Testis (tissue), 2 donors: ENCODE measurements at regions not wholly inside any gene's neighbourhood (a gene's known extent, or its start where the extent isn't known, plus 50 kb on each side); places are given as distances from the start of the nearest gene placed in this dataset.
"Not testable (repeated sequence)": the region's sequence is repeated elsewhere in the genome, so short reads cannot be mapped to it uniquely, and the experiment has no call there.

Experiments
- DNase-seq: peaks from one replicate; pipeline ENCODE4 v3.0.0-alpha.2; 2019
- H3K27ac ChIP-seq, 2 donors: fragments of 200-600 bp; sonication (generic); one replicate each; pipeline ENCODE4 v1.5.1; 2019
- H3K27me3 ChIP-seq: fragments of 200-600 bp; sonication (generic); one replicate; pipeline ENCODE4 v1.5.1; 2019
- H3K36me3 ChIP-seq: fragments of 200-600 bp; sonication (generic); one replicate; pipeline ENCODE4 v1.5.1; 2017; ENCODE audit warnings: low read depth; ENCODE audit errors: missing control alignments
- H3K4me1 ChIP-seq: fragments of 200-600 bp; sonication (generic); one replicate; pipeline ENCODE4 v1.5.1; 2019
- H3K4me3 ChIP-seq, 2 donors: fragments of 200-600 bp; sonication (generic); one replicate each; pipeline ENCODE4 v1.5.1; 2017 to 2019
- H3K9me3 ChIP-seq: fragments of 200-600 bp; sonication (generic); one replicate; pipeline ENCODE4 v1.5.1; 2017
- CTCF ChIP-seq, 3 experiments: fragments of 450-650 bp in 2 of 3; fragments of 200-600 bp in 1 of 3; sonication (generic) in 1 of 3; IDR thresholded peaks; one replicate each; pipeline ENCODE4 v1.5.1; 2016 to 2019; ENCODE audit warnings: antibody characterized with exemption in 3 of 3, mild to moderate bottlenecking in 2 of 3, moderate library complexity in 1 of 3
- POLR2A ChIP-seq: fragments of 450-650 bp; IDR thresholded peaks from one replicate; pipeline ENCODE4 v1.6.1; 2017; ENCODE audit warnings: antibody characterized with exemption, mild to moderate bottlenecking, moderate library complexity
- WGBS, 2 donors: methylation state at CpG; one replicate each; pipeline ENCODE4 v1.1.5; 2018; 5-methylcytosine and 5-hydroxymethylcytosine counted together
- intact Hi-C: fragments of 100-400 bp; cut with DNase I; formaldehyde crosslinking; loops from one replicate; pipeline ENCODE4 v1.15.1; 2023; ENCODE audit warnings: low total_unique reads

GRCh38 chr1:229147072-229147471, 123.8 kb upstream of the RAB4A start:
- Histone ChIP-seq H3K4me1 (peaks cover 10% of the 10 kb centered on the region), H3K9me3 (no peaks in the 10 kb centered on the region), H3K27ac (no peak overlapping the region), H3K4me3 (no peak overlapping the region), H3K27me3 (no peaks in the 10 kb centered on the region), H3K36me3 (no peaks in the 10 kb centered on the region)
- no peak for TF ChIP-seq CTCF (IDR thresholded peaks at IDR 0.05)
- no peak for TF ChIP-seq POLR2A
- 52 to 73% methylated on average over 15 to 16 of the region's 16 CpGs for WGBS, 2 donors
- DNase-seq: no peak
- intact Hi-C loops: loop anchor here (5.0 kb wide), 1 partner anchor 255 kb away; no protein-coding TSS in a partner anchor

GRCh38 chr1:229148041-229148671, 122.8 kb upstream of the RAB4A start:
- WGBS, 2 donors: 11 to 18% methylated on average over 5 to 13 of the region's 13 CpGs
- Histone ChIP-seq H3K27ac (no peak overlapping the region), H3K27me3 (no peaks in the 10 kb centered on the region), H3K4me3 (no peak overlapping the region), H3K36me3 (no peaks in the 10 kb centered on the region), H3K4me1 (peaks cover 10% of the 10 kb centered on the region), H3K9me3 (no peaks in the 10 kb centered on the region)
- DNase-seq: peak; percentile 58
- intact Hi-C loops: loop anchor here (5.0 kb wide), 1 partner anchor 254 kb away; no protein-coding TSS in a partner anchor
- TF ChIP-seq POLR2A (no peak), CTCF (IDR thresholded peaks at IDR 0.05) (no peak)

- Histone ChIP-seq H3K4me1 (peaks cover 10% of the 10 kb centered on the region), H3K9me3 (no peaks in the 10 kb centered on the region), H3K27ac (no peak overlapping the region), H3K4me3 (no peak overlapping the region), H3K27me3 (no peaks in the 10 kb centered on the region), H3K36me3 (no peaks in the 10 kb centered on the region)
- intact Hi-C loops: loop anchor here (5.0 kb wide), 1 partner anchor 254 kb away; no protein-coding TSS in a partner anchor
- WGBS, 2 donors: 70 to 73% methylated on average over 6 to 7 of the region's 7 CpGs
- TF ChIP-seq POLR2A (no peak), CTCF (IDR thresholded peaks at IDR 0.05) (no peak)
- no peak for DNase-seq
Measured at GRCh38 chr1:229148743-229149142, 122.2 kb upstream of the RAB4A start.

- TF ChIP-seq POLR2A (no peak), CTCF (IDR thresholded peaks at IDR 0.05) (no peak)
- Histone ChIP-seq H3K36me3 (no peaks in the 10 kb centered on the region), H3K27me3 (no peaks in the 10 kb centered on the region), H3K27ac (no peak overlapping the region), H3K4me3 (no peak overlapping the region), H3K9me3 (no peaks in the 10 kb centered on the region), H3K4me1 (peaks cover 10% of the 10 kb centered on the region)
- DNase-seq: no peak
- 92 to 99% methylated on average over 2 of the region's 2 CpGs for WGBS, 2 donors
- intact Hi-C loops: loop anchor here (5.0 kb wide), 1 partner anchor 253 kb away; no protein-coding TSS in a partner anchor
Measured at GRCh38 chr1:229149435-229149834, 121.5 kb upstream of the RAB4A start.

GRCh38 chr1:229150518-229150917, 120.4 kb upstream of the RAB4A start:
- no peaks in the 10 kb centered on the region for H3K27me3 ChIP-seq
- peaks cover 10% of the 10 kb centered on the region for H3K4me1 ChIP-seq
- no peak for DNase-seq
- no peak overlapping the region for H3K4me3 ChIP-seq
- H3K27ac ChIP-seq: no peak overlapping the region
- H3K9me3 ChIP-seq: no peaks in the 10 kb centered on the region
- no peak for TF ChIP-seq POLR2A
- no peak for TF ChIP-seq CTCF (IDR thresholded peaks at IDR 0.05)
- H3K36me3 ChIP-seq: no peaks in the 10 kb centered on the region
- intact Hi-C loops: no loop called here
- WGBS, 2 donors: 89 to 94% methylated on average over 6 to 7 of the region's 7 CpGs

GRCh38 chr1:229151412-229151811, 119.5 kb upstream of the RAB4A start:
- H3K4me3 ChIP-seq, H3K27me3 ChIP-seq, intact Hi-C loops, H3K27ac ChIP-seq, H3K36me3 ChIP-seq, H3K9me3 ChIP-seq, H3K4me1 ChIP-seq, DNase-seq: not testable (repeated sequence)
- 88 to 93% methylated on average over 4 of the region's 4 CpGs for WGBS, 2 donors
